HG03025 (cell line): ENCODE measurements at regions not wholly inside any gene's neighbourhood (a gene's known extent, or its start where the extent isn't known, plus 50 kb on each side); places are given as distances from the start of the nearest gene placed in this dataset.

ENCODE experiments used
- ATAC-seq: cut with Tn5 transposase; IDR thresholded peaks from one replicate; pipeline ENCODE4 v1.9.1; 2021; ENCODE audit warnings: mild to moderate bottlenecking, moderate library complexity; ENCODE audit not compliant: unreplicated experiment, low FRiP score

DNA sequence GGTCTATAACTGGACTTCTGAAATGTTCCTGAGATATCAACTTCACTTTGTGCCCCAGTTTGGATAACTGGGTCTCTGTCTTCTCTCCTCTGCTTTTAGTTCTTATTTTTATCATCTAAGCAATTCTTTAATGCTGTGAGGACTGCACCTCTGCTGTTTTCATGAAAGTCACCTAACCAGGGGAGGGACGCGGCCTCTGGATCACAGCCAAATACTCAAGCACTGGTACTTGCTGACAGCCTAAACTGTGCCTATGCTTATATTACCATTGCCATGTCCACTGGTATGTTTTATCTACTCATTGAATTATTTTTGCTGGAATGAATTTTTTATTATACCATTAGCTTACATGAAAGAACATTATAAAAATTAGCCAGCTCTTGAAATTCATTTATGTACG lies 674.0 kb downstream of the DMRTA1 start:
- no peak for ATAC-seq

DNA sequence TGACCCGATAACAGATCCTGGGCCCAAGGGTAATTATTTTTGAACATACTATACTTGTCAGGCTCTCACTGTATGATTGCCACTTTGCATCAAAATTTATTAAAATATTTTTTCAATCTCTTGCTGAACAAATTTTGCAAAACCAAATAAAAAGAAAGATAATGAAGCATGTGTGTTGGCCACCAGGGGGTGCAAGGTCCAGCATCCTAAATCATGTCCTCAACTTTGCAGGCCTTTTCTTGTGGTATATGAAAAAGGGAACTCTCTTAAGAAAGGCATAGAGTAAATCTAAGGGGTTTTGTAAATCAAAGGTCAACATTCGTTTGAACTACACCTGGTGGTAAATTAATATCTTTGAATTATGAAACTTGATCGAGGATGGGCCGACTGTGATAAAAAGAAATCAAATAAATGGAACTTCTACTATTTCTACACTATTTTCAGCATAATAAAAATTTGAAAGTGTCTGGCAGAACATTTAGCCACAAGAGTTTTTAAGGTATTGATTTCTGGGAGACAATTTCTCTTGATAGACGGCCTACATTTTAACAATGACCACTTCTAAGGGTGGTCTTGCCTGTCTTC lies 676.5 kb downstream of the DMRTA1 start:
- no peak for ATAC-seq

DNA sequence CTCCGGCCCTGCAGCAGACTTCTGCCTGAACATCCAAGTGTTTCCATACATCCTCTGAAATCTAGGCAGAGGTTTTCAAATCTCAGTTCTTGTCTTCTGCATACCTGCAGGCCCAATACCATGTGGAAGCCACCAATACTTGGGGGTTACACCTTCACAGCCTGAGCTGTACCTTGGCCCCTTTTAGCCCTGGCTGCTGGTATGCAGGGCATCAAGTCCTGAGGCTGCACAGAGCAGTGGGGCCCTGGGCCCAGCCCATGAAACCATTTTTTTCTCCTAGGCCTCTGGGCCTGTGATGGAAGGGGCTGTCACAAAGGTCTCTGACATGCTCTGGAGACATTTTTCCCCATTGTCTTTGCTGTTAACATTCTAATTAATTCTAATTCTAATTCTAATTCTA lies 680.6 kb downstream of the ELAVL2 start:
- no peak for ATAC-seq

DNA sequence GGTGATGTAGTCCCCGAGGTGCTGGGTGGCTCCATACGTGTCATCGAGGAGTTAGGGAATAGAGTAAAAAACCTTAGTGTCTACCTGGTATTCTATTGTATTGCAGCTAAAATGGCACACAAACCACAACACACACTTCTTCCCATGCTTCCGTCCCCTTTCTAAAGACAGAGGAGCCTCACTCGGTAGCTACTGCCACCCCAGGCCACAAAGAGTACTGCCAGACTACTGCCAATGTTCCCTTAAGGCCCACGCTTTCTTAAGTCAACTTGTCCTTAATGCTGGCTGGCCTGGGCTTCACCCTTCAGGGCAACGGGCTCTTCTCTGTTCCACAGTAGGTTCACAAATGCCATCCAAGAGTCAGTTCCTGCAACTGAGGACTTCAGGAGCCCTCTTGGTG lies 673.0 kb downstream of the ELAVL2 start:
- no peak for ATAC-seq

DNA sequence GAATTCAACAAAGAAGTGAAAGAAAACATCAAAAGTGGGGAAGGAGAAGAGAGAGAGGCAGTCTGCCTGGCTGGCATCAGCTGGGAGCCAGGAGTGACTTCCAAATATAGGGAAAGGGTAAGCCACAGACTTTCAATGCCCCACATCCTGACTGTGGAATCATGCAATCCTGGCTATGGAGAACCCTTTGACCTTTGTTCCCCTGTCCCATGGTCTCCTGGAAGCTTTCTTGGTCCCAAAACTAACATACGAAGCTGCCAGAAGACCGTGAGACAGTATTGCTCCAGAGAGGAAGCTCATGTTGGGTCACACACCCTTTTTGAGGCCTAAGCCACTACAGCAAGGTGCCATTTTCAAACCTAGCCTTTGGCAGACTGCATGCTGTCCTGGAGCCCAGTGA lies 665.5 kb downstream of the ELAVL2 start:
- ATAC-seq = no peak

DNA sequence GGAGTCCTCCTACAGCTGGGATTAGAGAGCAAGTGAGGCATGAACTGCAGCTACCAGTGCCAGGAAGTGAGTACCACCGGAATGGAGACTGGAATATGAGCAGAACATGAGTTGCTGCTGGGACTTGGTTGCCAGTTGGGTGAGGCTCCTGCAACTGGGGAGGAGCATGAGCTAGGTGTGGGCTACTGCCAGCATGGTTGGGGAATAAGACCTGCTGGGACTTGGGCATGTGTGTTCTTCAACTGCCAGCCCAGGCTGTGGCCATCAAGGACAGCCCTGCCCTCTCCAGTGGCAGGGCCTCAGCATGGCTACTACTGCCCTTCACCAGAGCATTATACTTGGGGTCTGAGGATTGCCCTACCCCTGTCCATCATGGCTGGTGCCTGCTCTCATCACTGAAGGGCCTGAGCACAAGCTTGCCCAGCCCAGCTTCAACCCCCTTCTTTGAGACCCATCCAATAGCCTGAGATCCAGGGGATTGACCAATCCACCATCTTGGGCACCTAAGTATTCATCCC lies 665.0 kb downstream of the ELAVL2 start:
- ATAC-seq = no peak

DNA sequence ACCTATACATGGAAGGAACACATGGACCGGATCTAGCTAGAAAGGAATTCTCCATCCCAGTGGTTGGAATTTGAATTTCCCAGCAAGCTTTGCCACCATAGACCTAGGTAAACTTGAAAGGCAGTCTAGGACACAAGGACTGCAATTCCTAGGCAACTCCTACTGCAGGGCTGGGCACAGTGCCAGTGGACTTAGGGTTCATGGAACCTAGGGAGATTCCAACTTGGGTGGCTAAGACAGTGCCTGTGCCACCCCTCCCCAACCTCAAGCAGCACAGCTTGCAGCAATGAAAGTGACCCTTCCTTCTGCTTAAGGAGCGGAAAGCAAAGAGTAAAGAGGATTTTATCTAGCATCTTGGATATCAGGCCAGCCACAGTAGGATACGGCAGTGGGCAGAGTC lies 663.3 kb downstream of the ELAVL2 start:
- ATAC-seq = no peak

DNA sequence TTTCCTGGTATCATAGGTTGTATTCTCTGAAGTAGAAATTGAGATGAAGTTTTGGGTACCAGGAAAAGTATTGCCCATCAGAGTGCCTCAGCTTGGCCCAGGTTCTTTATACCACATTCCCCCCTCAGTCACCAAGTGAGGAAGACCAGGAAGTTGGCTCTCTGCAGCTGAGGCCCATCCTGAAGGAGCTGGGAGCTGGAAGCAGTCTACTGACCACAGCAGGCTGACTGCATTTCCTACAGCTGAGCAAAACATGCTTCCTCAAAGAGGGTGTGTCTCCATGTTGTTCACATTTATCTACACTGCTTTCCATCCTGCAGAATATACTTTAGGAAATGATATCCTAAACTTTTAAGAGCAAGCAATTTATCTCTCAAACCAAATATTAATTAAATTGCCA lies 654.6 kb downstream of the ELAVL2 start:
- no peak for ATAC-seq

DNA sequence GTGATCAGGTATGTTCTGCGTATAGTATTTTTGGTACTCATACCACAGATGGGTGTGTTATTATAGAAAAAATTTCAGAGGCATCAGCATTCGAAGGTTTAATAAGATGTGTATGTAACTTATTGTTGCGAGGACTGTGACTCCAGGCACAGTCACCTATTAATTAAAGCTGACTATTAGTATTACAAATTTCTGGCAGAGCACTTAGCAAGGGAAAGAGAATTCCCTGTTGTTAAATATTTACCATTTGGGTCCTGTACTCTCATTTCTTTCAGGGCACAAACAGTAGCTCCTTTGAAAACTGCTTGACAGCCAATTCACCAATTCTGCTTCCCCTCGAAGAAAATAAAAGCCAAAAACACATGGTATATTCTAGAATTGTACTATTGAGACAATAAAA lies 653.8 kb downstream of the ELAVL2 start:
- ATAC-seq = no peak

DNA sequence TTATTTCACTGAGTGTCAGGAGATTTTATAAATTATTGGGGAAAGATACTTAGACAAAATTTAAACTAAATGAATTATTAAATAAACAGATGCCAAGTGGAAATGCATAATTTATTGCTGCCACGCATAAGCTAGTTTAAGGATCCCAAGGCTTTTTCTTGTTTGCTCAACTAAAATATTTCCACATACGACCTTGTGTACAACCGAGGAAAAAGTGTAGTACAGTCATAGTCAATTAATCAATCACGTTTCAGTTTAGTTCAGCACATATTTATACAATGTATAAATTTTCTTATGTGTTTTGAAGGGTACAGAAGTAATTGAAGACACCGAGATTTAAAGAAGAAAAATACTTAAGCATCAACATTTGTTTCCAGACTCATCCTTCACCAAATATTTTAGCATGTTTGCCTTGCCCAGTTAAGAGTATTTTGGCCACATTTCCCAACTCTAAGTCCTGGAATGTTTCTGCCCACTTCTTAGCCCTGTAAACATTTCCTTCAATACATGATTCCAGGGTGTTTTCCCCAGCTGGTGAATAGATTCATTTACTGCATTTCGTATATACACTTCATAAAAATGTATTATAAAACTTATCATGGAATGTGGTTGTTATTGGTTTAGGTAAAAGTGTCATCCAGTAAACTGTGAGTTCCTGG lies 652.9 kb downstream of the ELAVL2 start:
- no peak for ATAC-seq

DNA sequence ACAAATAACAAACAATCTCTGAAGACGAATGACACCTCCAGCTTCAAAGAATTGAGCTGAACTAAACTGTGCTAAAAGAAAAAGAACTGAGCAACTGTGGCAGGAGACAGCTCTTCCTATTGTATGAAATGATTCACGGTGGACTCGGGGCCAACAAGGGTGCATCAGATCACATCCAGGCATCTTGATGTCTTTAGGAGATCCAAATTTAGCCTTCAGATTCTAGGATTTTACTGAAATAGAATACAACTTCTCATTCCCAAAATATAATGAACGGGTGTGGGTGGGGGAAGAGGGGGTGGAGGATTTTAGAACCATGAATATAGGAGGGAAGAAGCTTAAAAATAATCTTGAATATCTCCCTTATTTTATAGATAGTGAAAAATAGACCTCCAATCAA lies 631.8 kb downstream of the ELAVL2 start:
- ATAC-seq = no peak

DNA sequence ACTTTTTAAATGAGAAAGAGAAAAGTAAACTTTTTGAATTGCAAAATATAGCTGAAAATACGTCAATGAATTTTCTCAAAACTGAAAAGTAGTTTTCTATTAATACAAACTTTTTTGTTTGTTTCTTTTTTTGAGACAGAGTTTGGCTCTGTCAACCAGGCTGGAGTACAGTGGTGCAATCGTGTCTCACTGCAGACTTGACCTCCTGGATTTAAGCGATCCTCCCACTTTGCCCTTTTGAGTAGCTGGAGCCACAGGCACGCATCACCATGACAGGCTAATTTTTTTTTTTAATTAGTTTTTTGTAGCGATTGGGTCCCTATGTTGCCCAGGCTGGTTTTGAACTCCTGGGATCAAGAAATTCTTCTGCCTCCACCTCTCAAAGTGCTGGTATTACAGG lies 610.4 kb downstream of the ELAVL2 start:
- no peak for ATAC-seq

DNA sequence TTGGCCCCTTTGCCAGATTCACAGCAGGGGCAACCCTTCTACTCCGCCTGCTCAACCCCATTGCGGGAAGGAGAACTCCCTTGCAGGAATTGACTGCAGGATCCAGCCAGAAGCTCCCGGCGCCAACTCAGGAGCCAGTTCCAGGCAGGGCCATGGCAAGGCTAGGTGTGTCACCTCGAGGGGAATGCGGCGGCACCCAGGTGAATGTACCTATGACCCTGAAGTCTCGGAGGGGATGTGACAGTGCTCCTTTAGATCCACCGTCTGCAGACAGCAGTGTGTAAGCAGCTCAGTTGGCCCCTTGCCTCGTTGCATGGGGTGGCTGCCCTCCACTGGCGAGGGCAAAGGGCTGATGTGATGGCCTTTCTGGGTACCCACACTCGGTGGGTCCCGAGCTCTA lies 606.6 kb downstream of the ELAVL2 start:
- ATAC-seq = no peak

DNA sequence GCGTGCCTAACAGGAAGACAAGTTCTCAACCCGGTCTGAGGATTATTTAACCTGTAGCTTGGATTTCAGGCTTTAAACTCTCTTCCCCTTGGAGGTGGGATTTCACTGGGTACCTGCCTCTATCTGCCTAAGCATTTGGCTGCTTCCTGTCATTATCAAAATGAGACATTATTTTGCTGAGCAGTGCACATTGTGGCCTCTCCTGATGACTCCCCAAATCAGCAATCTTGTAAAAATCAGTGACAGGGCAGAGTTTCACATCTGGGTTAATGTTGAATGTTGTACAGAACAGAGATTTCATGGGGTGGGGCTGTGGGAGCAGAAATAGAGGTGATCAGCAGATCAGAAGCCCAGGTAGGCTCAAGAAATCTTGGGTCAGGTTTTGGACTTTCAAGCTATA lies 605.9 kb downstream of the ELAVL2 start:
- no peak for ATAC-seq

DNA sequence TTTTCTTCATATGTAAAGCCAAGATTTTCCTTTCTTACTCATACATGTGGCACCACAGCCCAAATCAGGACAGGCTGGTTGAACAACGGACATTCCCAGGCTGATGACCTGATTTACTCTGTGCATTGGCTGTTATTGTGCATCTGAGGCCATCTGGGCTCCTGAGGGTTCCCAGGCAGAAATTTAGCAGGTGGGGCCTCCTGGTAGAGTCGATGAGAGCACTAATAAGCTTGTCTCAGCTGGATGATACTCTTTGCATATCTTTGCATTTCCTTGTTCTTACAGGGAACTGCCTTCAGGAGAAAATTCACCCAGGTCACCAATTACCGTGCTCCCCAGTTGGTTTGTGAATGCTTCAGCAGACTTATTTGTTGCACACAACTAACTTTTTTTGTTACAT lies 605.1 kb downstream of the ELAVL2 start:
- ATAC-seq = no peak

DNA sequence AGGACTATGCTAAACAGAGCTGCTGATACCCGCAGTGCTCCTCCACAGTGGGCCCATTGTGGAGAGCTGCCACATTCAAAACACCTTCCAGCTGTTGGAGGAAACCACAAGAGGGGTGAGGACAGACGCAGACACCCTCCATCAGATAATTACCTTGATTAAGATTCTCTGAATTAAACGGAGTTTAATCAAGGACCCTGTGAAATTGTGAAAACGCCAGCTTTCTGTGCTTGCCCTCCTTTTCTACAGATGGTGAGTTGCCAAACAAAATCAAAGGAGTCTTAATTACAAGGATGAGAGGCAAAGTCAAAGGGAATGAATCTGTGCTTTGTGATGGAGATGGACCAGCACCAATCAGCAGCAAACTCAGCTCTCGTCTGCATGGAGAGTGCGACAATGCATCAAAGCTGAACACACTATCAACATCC lies 596.1 kb downstream of the ELAVL2 start:
- no peak for ATAC-seq

DNA sequence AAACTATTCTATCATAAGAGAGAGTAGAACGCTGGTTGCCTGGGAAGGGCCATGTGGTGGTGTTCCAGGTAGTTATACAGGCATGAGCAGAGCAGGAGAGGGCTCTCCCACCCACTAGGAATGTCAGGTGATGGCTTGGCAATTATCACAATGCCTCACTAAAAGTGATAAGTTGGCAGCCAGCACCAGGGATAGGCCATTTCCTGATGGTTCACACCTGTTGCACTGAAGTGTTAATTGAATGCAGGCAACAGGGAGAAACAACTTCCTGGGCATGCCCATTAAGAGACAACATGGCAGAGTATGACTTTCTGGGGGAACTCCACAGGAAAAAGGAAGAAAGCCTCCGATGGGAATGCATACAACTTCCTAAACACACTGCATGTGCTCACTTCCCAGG lies 593.2 kb downstream of the ELAVL2 start:
- ATAC-seq = no peak

DNA sequence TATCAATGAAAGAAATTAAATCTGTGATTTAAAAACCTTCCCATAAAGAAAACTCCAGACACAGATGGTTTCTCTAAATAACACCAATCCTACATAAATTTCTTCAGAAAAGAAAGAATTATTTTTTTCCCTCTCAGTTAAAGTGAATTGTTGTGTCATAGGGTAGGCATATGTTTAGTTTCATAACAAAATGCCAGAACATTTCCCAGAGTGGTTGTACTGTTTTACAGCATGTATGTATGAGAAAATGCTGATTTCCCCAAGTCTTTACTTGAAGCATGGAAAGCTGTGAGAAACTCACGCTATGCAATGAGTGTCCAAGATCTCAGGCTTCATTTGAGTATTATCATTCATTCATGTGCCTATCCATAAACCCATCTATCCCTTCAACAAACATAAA lies 582.5 kb downstream of the ELAVL2 start:
- ATAC-seq = no peak

DNA sequence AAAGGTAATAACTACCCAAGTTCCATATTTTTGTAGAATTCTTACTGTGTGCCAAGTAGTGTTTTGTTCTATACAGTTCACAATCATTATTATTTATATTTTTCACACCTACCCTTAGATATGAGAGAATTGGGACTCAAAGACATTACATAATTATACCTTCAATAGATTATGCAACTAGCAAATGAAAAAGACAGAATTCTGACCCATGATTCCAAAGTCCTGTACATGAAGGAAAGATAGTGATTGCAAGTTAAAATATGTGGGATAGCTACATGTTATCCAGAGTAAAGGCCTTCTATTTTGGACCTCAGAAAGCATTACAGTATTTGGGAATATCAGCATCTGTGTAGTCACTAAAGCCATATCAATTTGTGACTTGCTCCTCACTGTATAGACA lies 581.0 kb downstream of the ELAVL2 start:
- ATAC-seq = no peak

DNA sequence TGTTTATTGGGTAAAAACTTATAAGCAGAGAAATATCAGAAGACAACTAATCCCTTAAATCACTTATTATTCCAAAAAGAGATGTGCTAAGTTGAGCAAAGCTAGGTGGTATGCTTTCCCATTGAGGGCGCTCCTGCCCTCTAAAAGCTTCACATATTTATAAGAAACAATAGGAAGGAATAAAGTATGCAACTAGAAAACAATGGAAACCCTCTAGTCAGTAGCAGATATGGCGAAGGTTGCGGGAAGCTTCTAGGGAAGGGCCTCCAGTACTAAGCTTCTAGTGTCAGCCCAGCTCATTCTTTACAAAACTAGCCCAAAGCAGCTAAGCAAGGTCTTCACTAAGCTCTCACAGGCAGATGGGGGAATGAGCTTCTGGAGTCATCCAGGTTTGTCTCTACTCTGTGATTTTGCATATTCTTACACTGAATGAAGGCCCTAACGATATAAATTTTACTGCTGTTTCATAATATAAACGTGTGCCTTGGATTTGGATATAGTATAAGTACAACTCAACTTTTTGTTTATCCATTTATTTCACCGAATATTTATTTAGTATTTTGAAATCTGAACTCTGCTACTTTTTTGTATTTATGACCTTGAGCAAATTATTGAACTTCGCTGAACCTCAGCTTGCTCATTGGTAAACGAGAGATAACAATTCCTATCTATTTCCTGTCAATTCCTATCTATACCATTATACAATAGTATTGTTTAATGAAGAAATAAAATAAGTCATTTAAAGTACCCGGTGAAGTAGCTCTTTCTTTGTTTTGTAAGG lies 571.4 kb downstream of the ELAVL2 start:
- no peak for ATAC-seq

DNA sequence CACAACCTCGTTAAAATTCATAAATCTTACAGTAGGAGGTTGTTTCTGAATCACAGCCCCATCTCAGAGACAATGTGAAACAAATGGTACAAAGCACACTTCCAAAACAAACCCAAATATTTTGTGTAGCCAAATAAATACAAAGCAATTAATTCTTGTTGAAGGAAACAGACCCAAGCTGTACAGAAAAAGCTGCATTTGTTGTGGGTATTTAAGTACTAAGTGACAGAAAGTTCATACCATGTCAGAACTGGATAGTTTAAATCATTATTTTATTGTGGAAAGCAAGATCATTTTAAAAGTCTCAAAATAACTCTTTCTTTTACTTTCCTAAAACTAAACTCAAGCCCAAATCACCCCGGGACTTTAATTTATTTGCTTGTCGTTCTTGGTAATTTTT lies 570.7 kb downstream of the ELAVL2 start:
- ATAC-seq = no peak

DNA sequence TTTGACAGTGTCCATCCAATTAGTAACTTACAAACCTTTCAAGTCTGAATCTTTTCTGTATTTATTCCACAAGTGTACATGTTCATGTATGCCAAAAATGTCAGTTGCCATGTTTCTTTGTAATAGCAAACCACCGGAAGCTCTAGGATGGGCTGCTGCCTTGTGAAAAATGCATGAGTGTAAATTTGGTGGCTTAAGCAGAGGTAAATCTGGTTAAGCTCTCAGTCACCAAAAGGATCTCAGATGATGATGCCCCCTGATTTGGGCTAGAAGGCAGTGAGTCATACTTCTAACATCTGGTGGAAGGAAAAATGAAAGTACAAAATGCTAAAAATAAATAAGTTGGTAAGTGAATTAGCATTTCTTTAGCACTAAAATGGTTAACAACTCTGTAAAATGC lies 567.5 kb downstream of the ELAVL2 start:
- no peak for ATAC-seq
